Muscle of arm (tissue), 1 donor: ENCODE measurements at regions not wholly inside any gene's neighbourhood (a gene's known extent, or its start where the extent isn't known, plus 50 kb on each side); places are given as distances from the start of the nearest gene placed in this dataset.
"Not testable (repeated sequence)": the region's sequence is repeated elsewhere in the genome, so short reads cannot be mapped to it uniquely, and the experiment has no call there.

Source experiments
- DNase-seq: peaks from one replicate; pipeline ENCODE4 v3.0.0-alpha.2; 2013

DNA sequence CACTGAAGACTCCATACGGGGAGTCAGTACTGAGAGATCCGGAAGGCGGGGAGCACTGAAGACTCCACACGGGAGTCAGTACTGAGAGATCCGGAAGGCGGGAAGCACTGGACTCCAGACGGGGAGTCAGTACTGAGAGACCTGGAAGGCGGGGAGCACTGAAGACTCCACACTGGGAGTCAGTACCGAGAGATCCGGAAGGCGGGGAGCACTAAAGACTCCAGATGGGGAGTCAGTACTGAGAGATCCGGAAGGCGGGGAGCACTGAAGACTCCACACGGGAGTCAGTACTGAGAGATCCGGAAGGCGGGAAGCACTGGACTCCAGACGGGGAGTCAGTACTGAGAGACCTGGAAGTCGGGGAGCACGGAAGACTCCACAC lies 77.2 kb downstream of the DLL1 start:
- not testable (repeated sequence) for DNase-seq

DNA sequence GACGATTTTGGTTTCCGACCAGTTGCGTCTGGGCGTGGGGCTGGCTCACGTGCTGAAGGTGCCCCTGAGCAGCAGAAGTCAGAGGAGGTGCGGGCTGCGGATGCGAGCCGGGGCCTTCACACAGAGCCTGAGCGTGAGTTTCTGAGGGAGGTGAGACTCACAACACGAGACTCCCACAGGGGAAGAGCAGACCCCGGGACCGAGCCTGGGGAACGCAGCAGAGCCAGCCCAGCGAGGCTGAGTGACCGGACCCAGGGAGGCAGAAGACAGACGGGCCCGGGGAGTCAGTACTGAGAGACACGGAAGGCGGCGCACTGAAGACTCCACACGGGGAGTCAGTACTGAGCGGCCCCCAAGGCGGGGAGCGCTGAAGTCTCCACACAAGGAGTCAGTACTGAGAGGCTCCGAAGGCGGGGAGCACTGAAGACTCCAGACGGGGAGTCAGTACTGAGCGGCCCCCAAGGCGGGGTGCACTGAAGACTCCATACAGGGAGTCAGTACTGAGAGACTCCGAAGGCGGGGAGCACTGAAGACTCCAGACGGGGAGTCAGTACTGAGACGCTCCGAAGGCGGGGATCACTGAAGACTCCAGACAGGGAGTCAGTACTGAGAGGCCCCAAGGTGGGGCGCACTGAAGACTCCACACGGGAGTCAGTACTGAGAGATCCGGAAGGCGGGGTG lies 77.8 kb downstream of the DLL1 start:
- no peak for DNase-seq

GRCh38 chr6:170212051-170212756 lies 78.7 kb downstream of the DLL1 start:
- no peak for DNase-seq

GRCh38 chr6:170211404-170212025 lies 79.4 kb downstream of the DLL1 start:
- DNase-seq: no peak

- no peak for DNase-seq
Observed at GRCh38 chr6:170210651-170211403, 80.1 kb downstream of the DLL1 start.

GRCh38 chr6:170210026-170210390 lies 80.9 kb downstream of the DLL1 start:
- DNase-seq: no peak

DNA sequence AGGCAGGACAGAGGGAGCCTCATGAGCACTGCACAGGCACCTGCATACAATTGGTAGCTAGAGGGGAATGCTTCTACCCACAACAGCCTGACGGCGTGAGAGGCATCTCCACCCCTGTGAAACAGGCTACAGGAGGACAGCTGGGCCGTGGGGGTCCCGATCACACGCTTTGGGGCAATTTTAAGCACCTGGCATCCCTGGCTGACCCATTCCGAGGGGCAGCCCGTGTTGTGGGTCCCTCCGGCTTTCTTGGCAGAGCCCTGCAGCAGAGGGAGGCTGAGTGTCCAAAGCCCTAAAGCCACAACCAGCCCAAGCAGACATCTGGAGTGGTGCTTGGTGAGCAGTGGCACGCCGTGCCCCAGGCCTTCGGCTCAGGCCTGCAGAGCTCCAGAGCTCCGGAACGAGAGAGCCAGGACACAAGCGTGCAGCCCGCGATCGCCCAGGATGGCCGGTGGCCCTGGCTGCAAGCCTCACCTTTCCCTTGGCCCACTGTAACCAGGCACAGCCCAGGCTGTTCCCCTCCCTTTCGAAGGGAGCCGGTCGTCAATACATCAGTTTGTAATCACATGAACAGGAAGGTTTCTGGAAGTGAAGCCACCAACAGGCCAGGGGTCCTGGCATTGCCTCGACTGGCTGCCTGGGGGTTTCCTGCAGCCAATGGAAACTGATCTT lies 81.4 kb downstream of the DLL1 start:
- DNase-seq: no peak

GRCh38 chr6:170208651-170209353 lies 82.1 kb downstream of the DLL1 start:
- DNase-seq: no peak

GRCh38 chr6:170208182-170208601 lies 82.7 kb downstream of the DLL1 start:
- no peak for DNase-seq

DNA sequence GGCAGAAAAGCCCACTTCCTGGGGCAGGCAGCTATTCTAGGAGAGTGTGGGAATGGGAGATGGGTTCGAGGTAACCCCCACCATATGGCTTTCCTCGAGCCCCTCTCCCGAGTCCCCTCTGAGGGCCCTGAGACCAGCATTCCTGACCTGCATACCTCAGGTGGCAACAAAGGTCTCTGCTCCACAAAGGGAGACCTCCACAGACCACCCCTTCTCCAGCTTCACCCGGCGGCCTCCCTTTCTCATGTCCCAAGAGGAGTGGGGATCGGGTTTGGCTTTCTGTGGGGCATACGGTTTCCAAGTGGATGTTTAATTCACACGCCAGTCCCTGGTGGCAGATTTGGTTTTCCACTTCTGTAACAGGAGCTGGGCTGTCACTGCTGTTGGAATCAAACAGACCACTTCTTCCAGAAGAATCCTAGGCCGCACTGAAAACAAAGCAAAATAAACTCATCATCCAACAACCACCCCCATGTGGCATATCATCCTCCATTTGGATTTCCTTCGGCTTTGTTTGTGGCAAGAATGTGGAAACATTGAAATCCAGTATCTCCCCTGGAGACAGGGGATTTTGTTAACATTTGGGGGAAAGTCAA lies 83.2 kb downstream of the DLL1 start:
- no peak for DNase-seq

GRCh38 chr6:170206851-170207431 lies 83.9 kb downstream of the DLL1 start:
- no peak for DNase-seq

DNA sequence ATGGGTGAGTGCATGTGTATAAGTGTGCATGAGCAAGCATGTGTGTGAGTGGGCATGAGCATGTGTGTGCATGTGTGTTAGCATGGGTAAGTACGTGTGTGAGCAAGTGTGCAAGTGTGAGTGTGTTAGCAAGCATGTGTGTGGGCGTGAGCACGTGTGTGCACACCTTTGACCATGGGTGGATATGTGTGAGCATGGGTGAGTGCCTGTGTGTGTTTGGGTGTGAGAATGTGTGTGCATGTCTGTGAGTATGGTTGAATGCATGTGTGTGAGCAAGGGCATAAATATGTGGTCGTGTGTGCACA lies 84.6 kb downstream of the DLL1 start:
- no peak for DNase-seq

GRCh38 chr6:170205534-170206316 lies 85.2 kb downstream of the DLL1 start:
- DNase-seq: no peak

GRCh38 chr6:170205126-170205525 lies 85.8 kb downstream of the DLL1 start:
- DNase-seq: no peak

- no peak for DNase-seq
Observed at GRCh38 chr6:170203212-170203611, 87.7 kb downstream of the DLL1 start.

- no peak for DNase-seq
Observed at GRCh38 chr6:170202416-170203135, 88.3 kb downstream of the DLL1 start.

GRCh38 chr6:170201361-170201760 lies 89.5 kb downstream of the DLL1 start:
- DNase-seq: no peak

- no peak for DNase-seq
Observed at GRCh38 chr6:170200458-170200891, 90.4 kb downstream of the DLL1 start.

GRCh38 chr6:170199716-170200115 lies 91.2 kb downstream of the DLL1 start:
- no peak for DNase-seq
